Suprapubic skin (tissue), 4 donors: ENCODE measurements at regions not wholly inside any gene's neighbourhood (a gene's known extent, or its start where the extent isn't known, plus 50 kb on each side); places are given as distances from the start of the nearest gene placed in this dataset.
"Not testable (repeated sequence)": the region's sequence is repeated elsewhere in the genome, so short reads cannot be mapped to it uniquely, and the experiment has no call there.

Experiments used
- EP300 ChIP-seq: sonication (generic); formaldehyde crosslinking; IDR thresholded peaks from one replicate; pipeline ENCODE4 v1.6.1; 2017; ENCODE audit warnings: antibody characterized with exemption
- POLR2A ChIP-seq, 2 donors: fragments of 450-650 bp; IDR thresholded peaks; one replicate each; pipeline ENCODE4 v1.6.1; 2017; ENCODE audit warnings: antibody characterized with exemption in 2 of 2, mild to moderate bottlenecking in 2 of 2, moderate library complexity in 2 of 2
- POLR2AphosphoS5 ChIP-seq, 3 donors: sonication (generic); formaldehyde crosslinking; IDR thresholded peaks; one replicate each; pipeline ENCODE4 v1.6.1; 2017; ENCODE audit warnings: antibody characterized with exemption in 3 of 3
- TF ChIP-seq, protein P1 (sequence below), 2 donors: fragments of 200-600 bp in 1 of 2; fragments of 450-650 bp in 1 of 2; sonication (generic) in 1 of 2; IDR thresholded peaks; one replicate each; pipeline ENCODE4 v1.5.1; 2016 to 2019; ENCODE audit warnings: antibody characterized with exemption in 2 of 2, mild to moderate bottlenecking in 1 of 2, moderate library complexity in 1 of 2

DNA sequence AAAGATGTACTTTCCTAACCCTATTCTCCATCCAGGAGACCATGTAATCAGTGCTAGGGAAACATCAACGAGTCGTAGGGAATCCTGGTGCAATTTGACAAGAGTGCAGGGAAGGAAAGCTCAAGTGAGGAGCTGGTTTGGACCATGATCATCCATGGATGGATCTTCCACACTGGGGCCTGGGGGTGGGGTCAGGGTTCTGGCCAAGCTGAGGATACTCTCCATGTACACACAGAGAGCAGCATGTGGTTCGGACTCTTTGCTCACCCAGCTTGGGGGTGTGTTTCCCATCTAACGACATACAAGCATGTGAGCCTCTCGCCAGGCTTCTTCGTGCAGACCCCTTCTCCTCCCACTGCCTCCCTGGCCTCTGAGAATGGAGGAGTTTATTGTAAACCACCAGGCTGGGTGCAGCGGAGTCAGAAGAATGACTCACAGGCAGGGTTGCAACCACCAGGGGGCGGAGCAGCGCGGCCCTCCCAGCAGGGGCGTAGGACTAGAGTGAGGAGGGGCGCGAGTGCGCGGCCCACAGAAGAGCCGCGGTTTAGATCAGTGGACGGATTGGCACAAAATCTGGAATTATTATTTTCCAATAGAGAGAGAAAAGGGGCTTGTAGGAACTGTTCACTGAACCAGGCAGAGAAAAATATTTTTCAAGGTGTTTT, 530.0 kb upstream of the B3GAT1 start:
- TF ChIP-seq, protein P1, sequence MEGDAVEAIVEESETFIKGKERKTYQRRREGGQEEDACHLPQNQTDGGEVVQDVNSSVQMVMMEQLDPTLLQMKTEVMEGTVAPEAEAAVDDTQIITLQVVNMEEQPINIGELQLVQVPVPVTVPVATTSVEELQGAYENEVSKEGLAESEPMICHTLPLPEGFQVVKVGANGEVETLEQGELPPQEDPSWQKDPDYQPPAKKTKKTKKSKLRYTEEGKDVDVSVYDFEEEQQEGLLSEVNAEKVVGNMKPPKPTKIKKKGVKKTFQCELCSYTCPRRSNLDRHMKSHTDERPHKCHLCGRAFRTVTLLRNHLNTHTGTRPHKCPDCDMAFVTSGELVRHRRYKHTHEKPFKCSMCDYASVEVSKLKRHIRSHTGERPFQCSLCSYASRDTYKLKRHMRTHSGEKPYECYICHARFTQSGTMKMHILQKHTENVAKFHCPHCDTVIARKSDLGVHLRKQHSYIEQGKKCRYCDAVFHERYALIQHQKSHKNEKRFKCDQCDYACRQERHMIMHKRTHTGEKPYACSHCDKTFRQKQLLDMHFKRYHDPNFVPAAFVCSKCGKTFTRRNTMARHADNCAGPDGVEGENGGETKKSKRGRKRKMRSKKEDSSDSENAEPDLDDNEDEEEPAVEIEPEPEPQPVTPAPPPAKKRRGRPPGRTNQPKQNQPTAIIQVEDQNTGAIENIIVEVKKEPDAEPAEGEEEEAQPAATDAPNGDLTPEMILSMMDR (IDR thresholded peaks at IDR 0.05) = not testable (repeated sequence)
- not testable (repeated sequence) for TF ChIP-seq POLR2A (IDR thresholded peaks at IDR 0.05); EP300; POLR2AphosphoS5 (IDR thresholded peaks at IDR 0.05)
